Loucy (cell line): ENCODE measurements at regions not wholly inside any gene's neighbourhood (a gene's known extent, or its start where the extent isn't known, plus 50 kb on each side); places are given as distances from the start of the nearest gene placed in this dataset.

Source experiments
- H2AFZ ChIP-seq: fragments of 200-600 bp; sonication (generic); 2 replicates; pipeline ENCODE4 v1.6.0; 2016; ENCODE audit warnings: antibody characterized with exemption, mild to moderate bottlenecking, low read length, moderate library complexity
- H3F3A ChIP-seq: fragments of 200-600 bp; 2 replicates; pipeline ENCODE4 v1.6.0; 2016; ENCODE audit warnings: antibody characterized with exemption, low read depth, mild to moderate bottlenecking
- H3K27me3 ChIP-seq: fragments of 200-600 bp; sonication (generic); 2 replicates; pipeline ENCODE4 v1.6.1; 2014; ENCODE audit warnings: low read length, mild to moderate bottlenecking; ENCODE audit not compliant: insufficient read depth, poor library complexity, severe bottlenecking
- H3K36me3 ChIP-seq: fragments of 200-600 bp; sonication (generic); 2 replicates; pipeline ENCODE4 v1.6.1; 2016; ENCODE audit warnings: low read length; ENCODE audit not compliant: insufficient read depth
- H3K4me1 ChIP-seq: fragments of 200-600 bp; sonication (generic); 2 replicates; pipeline ENCODE4 v1.5.1; 2014; ENCODE audit warnings: low read length, mild to moderate bottlenecking; ENCODE audit not compliant: insufficient read depth, poor library complexity, severe bottlenecking
- H3K4me2 ChIP-seq: fragments of 200-600 bp; sonication (generic); 2 replicates; pipeline ENCODE4 v1.6.0; 2014; ENCODE audit warnings: antibody characterized with exemption, low read length, low read depth, mild to moderate bottlenecking; ENCODE audit not compliant: poor library complexity, severe bottlenecking
- H3K4me3 ChIP-seq: fragments of 200-600 bp; sonication (generic); 2 replicates; pipeline ENCODE4 v1.5.1; 2014; ENCODE audit warnings: low read length, mild to moderate bottlenecking, mixed read lengths; ENCODE audit not compliant: poor library complexity, severe bottlenecking
- H3K79me2 ChIP-seq: fragments of 200-600 bp; sonication (generic); 2 replicates; pipeline ENCODE4 v1.6.1; 2014; ENCODE audit warnings: low read length; ENCODE audit not compliant: insufficient read depth
- H3K9ac ChIP-seq: fragments of 200-600 bp; sonication (generic); 2 replicates; pipeline ENCODE4 v1.6.0; 2014; ENCODE audit warnings: mild to moderate bottlenecking, low read depth, low read length, moderate library complexity; ENCODE audit not compliant: poor library complexity, severe bottlenecking
- H3K9me2 ChIP-seq: fragments of 200-600 bp; sonication (generic); replicated peaks from 2 replicates; pipeline ENCODE4 v1.6.1; 2016; ENCODE audit warnings: low read depth, low read length, mixed read lengths
- H3K9me3 ChIP-seq: fragments of 200-600 bp; sonication (generic); 2 replicates; pipeline ENCODE4 v1.6.1; 2014; ENCODE audit warnings: mild to moderate bottlenecking, antibody characterized with exemption, low read length, low read depth; ENCODE audit not compliant: insufficient read depth
- H4K20me1 ChIP-seq: fragments of 200-600 bp; sonication (generic); 2 replicates; pipeline ENCODE4 v1.6.0; 2014; ENCODE audit warnings: antibody characterized with exemption, low read length, mild to moderate bottlenecking; ENCODE audit not compliant: insufficient read depth, poor library complexity, severe bottlenecking
- CTCF ChIP-seq: fragments of 200-600 bp; sonication (generic); conservative IDR thresholded peaks from 2 replicates; pipeline ENCODE4 v1.5.1; 2014; ENCODE audit warnings: mild to moderate bottlenecking, antibody characterized with exemption, low read length
- EZH2phosphoT487 ChIP-seq: fragments of 200-600 bp; IDR thresholded peaks from 2 replicates; pipeline ENCODE4 v1.6.1; 2018; ENCODE audit warnings: antibody characterized with exemption, mild to moderate bottlenecking, moderate library complexity, borderline replicate concordance

GRCh38 chr13:106332621-106333020, 202.8 kb downstream of the EFNB2 start:
- no peak overlapping the region for H3K4me2 ChIP-seq
- no peak overlapping the region for H3K4me3 ChIP-seq
- TF ChIP-seq CTCF (no peak), EZH2phosphoT487 (no peak)
- no peaks in the 10 kb centered on the region for H3K27me3 ChIP-seq
- H3F3A ChIP-seq, result no peaks in the 10 kb centered on the region
- no peak overlapping the region for H3K9ac ChIP-seq
- no peaks in the 10 kb centered on the region for H3K79me2 ChIP-seq
- no peak overlapping the region for H2AFZ ChIP-seq
- H3K4me1 ChIP-seq, result no peaks in the 10 kb centered on the region
- no peaks in the 10 kb centered on the region for H3K36me3 ChIP-seq
- no peaks in the 10 kb centered on the region for H4K20me1 ChIP-seq
- no peaks in the 10 kb centered on the region for H3K9me2 ChIP-seq
- H3K9me3 ChIP-seq, result no peaks in the 10 kb centered on the region

GRCh38 chr13:106331116-106331515, 204.3 kb downstream of the EFNB2 start:
- H3K9me3 ChIP-seq, result no peaks in the 10 kb centered on the region
- H3K4me2 ChIP-seq, result no peak overlapping the region
- no peak overlapping the region for H2AFZ ChIP-seq
- H3K9ac ChIP-seq, result no peak overlapping the region
- no peaks in the 10 kb centered on the region for H3K79me2 ChIP-seq
- TF ChIP-seq EZH2phosphoT487 (no peak), CTCF (no peak)
- H3F3A ChIP-seq, result no peaks in the 10 kb centered on the region
- no peaks in the 10 kb centered on the region for H4K20me1 ChIP-seq
- H3K9me2 ChIP-seq, result no peaks in the 10 kb centered on the region
- no peak overlapping the region for H3K4me3 ChIP-seq
- H3K4me1 ChIP-seq, result no peaks in the 10 kb centered on the region
- H3K27me3 ChIP-seq, result no peaks in the 10 kb centered on the region
- no peaks in the 10 kb centered on the region for H3K36me3 ChIP-seq

GRCh38 chr13:106329941-106330340, 205.5 kb downstream of the EFNB2 start:
- Histone ChIP-seq H3K4me1 (no peaks in the 10 kb centered on the region), H3K4me3 (no peak overlapping the region), H3K36me3 (no peaks in the 10 kb centered on the region), H3K9me2 (no peaks in the 10 kb centered on the region), H3F3A (no peaks in the 10 kb centered on the region), H3K9me3 (peaks cover 3% of the 10 kb centered on the region; the same call in 1 of the 2 replicates), H3K27me3 (no peaks in the 10 kb centered on the region), H2AFZ (no peak overlapping the region), H3K4me2 (no peak overlapping the region), H3K9ac (no peak overlapping the region), H4K20me1 (no peaks in the 10 kb centered on the region), H3K79me2 (no peaks in the 10 kb centered on the region)
- no peak for TF ChIP-seq CTCF
- no peak for TF ChIP-seq EZH2phosphoT487
